Transverse colon (tissue), 4 donors: ENCODE measurements at regions not wholly inside any gene's neighbourhood (a gene's known extent, or its start where the extent isn't known, plus 50 kb on each side); places are given as distances from the start of the nearest gene placed in this dataset.

Source experiments
- EP300 ChIP-seq: sonication (generic); formaldehyde crosslinking; IDR thresholded peaks from one replicate; pipeline ENCODE4 v1.6.1; 2017; ENCODE audit warnings: antibody characterized with exemption, low read depth
- POLR2A ChIP-seq: fragments of 450-650 bp; IDR thresholded peaks from one replicate; pipeline ENCODE4 v1.6.1; 2016; ENCODE audit warnings: antibody characterized with exemption, mild to moderate bottlenecking, moderate library complexity
- POLR2AphosphoS5 ChIP-seq, 3 donors: sonication (generic); formaldehyde crosslinking; IDR thresholded peaks; one replicate each; pipeline ENCODE4 v1.6.1; 2016; ENCODE audit warnings: antibody characterized with exemption in 3 of 3
- TF ChIP-seq, protein P1 (sequence below), 5 experiments: fragments of 200-600 bp in 3 of 5; fragments of 450-650 bp in 2 of 5; sonication (generic) in 3 of 5; IDR thresholded peaks; 1 replicate in 2 of 5; 2 replicates in 3 of 5; pipeline ENCODE4 v1.5.1; 2016 to 2017; ENCODE audit warnings: antibody characterized with exemption in 5 of 5, inconsistent platforms in 3 of 5, mild to moderate bottlenecking in 2 of 5, moderate library complexity in 1 of 5

DNA sequence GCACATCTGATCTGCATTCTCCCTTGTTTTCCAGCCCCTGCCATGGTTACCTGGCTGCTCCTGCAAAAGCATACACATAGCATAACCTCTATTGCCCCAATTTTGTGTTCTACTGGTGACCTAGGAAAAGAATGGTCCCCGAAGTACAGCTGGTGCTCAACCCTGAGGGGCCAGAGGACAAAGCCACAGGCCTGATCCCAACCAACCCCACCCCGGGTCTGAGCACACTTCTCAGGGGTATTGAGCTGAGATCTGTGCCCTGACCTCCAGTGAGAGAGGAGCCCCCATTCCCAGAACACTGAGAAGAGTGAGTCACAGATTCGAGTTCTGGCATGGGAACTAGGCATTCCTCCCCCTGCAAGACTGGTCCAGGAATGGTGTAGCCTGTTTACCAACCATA lies 465.5 kb upstream of the ACTRT1 start:
- no peak for TF ChIP-seq POLR2AphosphoS5 (IDR thresholded peaks at IDR 0.05)
- TF ChIP-seq, protein P1, sequence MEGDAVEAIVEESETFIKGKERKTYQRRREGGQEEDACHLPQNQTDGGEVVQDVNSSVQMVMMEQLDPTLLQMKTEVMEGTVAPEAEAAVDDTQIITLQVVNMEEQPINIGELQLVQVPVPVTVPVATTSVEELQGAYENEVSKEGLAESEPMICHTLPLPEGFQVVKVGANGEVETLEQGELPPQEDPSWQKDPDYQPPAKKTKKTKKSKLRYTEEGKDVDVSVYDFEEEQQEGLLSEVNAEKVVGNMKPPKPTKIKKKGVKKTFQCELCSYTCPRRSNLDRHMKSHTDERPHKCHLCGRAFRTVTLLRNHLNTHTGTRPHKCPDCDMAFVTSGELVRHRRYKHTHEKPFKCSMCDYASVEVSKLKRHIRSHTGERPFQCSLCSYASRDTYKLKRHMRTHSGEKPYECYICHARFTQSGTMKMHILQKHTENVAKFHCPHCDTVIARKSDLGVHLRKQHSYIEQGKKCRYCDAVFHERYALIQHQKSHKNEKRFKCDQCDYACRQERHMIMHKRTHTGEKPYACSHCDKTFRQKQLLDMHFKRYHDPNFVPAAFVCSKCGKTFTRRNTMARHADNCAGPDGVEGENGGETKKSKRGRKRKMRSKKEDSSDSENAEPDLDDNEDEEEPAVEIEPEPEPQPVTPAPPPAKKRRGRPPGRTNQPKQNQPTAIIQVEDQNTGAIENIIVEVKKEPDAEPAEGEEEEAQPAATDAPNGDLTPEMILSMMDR (IDR thresholded peaks at IDR 0.05): no peak
- no peak for TF ChIP-seq EP300
- no peak for TF ChIP-seq POLR2A
